Esophagus muscularis mucosa (tissue), 4 donors: ENCODE measurements at regions not wholly inside any gene's neighbourhood (a gene's known extent, or its start where the extent isn't known, plus 50 kb on each side); places are given as distances from the start of the nearest gene placed in this dataset.

Source experiments
- DNase-seq: peaks from one replicate; pipeline ENCODE4 v3.0.0-alpha.2; 2017; ENCODE audit errors: extremely low spot score
- H3K27ac ChIP-seq, 4 donors: fragments of 200-600 bp; sonication (generic); replicated peaks in 1 of 4; 1 replicate in 3 of 4; 2 replicates in 1 of 4; pipeline ENCODE4 v1.5.1; 2016 to 2019; ENCODE audit warnings: mild to moderate bottlenecking in 1 of 4
- H3K27me3 ChIP-seq, 4 donors: fragments of 200-600 bp; sonication (generic); one replicate each; pipeline versions ENCODE4 v1.5.1 to v1.6.0; 2016 to 2019
- H3K36me3 ChIP-seq, 4 donors: fragments of 200-600 bp; sonication (generic); one replicate each; pipeline ENCODE4 v1.5.1; 2016 to 2019
- H3K4me1 ChIP-seq, 4 donors: fragments of 200-600 bp; sonication (generic); one replicate each; pipeline ENCODE4 v1.5.1; 2016 to 2019
- H3K4me3 ChIP-seq, 4 donors: fragments of 200-600 bp; sonication (generic); 1 replicate in 2 of 4; 2 replicates in 2 of 4; pipeline ENCODE4 v1.5.1; 2016 to 2019; ENCODE audit warnings: mild to moderate bottlenecking in 4 of 4, moderate library complexity in 1 of 4
- H3K9me3 ChIP-seq, 4 donors: fragments of 200-600 bp; sonication (generic); 1 replicate in 3 of 4; 2 replicates in 1 of 4; pipeline ENCODE4 v1.5.1; 2016 to 2019
- CTCF ChIP-seq, 3 experiments: fragments of 200-600 bp in 2 of 3; fragments of 450-650 bp in 1 of 3; sonication (generic) in 2 of 3; IDR thresholded peaks; one replicate each; pipeline ENCODE4 v1.5.1; 2017 to 2019; ENCODE audit warnings: antibody characterized with exemption in 3 of 3, mild to moderate bottlenecking in 2 of 3, moderate library complexity in 1 of 3
- EP300 ChIP-seq: sonication (generic); formaldehyde crosslinking; IDR thresholded peaks from one replicate; pipeline ENCODE4 v1.6.1; 2017; ENCODE audit warnings: antibody characterized with exemption
- POLR2A ChIP-seq: fragments of 450-650 bp; IDR thresholded peaks from one replicate; pipeline ENCODE4 v1.6.1; 2017; ENCODE audit warnings: antibody characterized with exemption, moderate library complexity, mild to moderate bottlenecking, low read depth
- POLR2AphosphoS5 ChIP-seq, 2 donors: sonication (generic); formaldehyde crosslinking; IDR thresholded peaks; one replicate each; pipeline ENCODE4 v1.6.1; 2017; ENCODE audit warnings: antibody characterized with exemption in 2 of 2
- WGBS: methylation state at CpG from one replicate; pipeline ENCODE4 v1.1.5; 2018; 5-methylcytosine and 5-hydroxymethylcytosine counted together
- intact Hi-C: fragments of 100-400 bp; cut with DNase I; formaldehyde crosslinking; loops from one replicate; pipeline ENCODE4 v1.15.1; 2023

GRCh38 chr5:118522626-118523025 lies 465.7 kb downstream of the DTWD2 start:
- TF ChIP-seq EP300 (no peak), POLR2AphosphoS5 (IDR thresholded peaks at IDR 0.05) (no peak), POLR2A (no peak), CTCF (IDR thresholded peaks at IDR 0.05) (no peak)
- intact Hi-C loops, result no loop called here
- Histone ChIP-seq H3K27me3 (no peaks in the 10 kb centered on the region), H3K4me1 (peaks cover 0 to 5% (median 0%) of the 10 kb centered on the region in 4 donors), H3K9me3 (no peaks in the 10 kb centered on the region), H3K36me3 (no peaks in the 10 kb centered on the region), H3K27ac (no peak overlapping the region), H3K4me3 (no peak overlapping the region)
- no peak for DNase-seq

GRCh38 chr5:118520771-118521415 lies 467.5 kb downstream of the DTWD2 start:
- Histone ChIP-seq H3K27ac (no peak overlapping the region), H3K9me3 (no peaks in the 10 kb centered on the region), H3K36me3 (no peaks in the 10 kb centered on the region), H3K4me3 (no peak overlapping the region), H3K27me3 (no peaks in the 10 kb centered on the region), H3K4me1 (peaks cover 0 to 5% (median 0%) of the 10 kb centered on the region in 4 donors)
- WGBS, result 73% methylated on average over 3 of the region's 3 CpGs
- intact Hi-C loops, result no loop called here
- no peak for TF ChIP-seq CTCF (IDR thresholded peaks at IDR 0.05)
- TF ChIP-seq POLR2AphosphoS5 (IDR thresholded peaks at IDR 0.05), result no peak
- TF ChIP-seq EP300, result no peak
- no peak for TF ChIP-seq POLR2A
- no peak for DNase-seq

GRCh38 chr5:118519466-118519865 lies 468.9 kb downstream of the DTWD2 start:
- Histone ChIP-seq H3K27ac (no peak overlapping the region), H3K9me3 (no peaks in the 10 kb centered on the region), H3K4me3 (no peak overlapping the region), H3K27me3 (no peaks in the 10 kb centered on the region), H3K4me1 (peaks cover 0 to 5% (median 0%) of the 10 kb centered on the region in 4 donors), H3K36me3 (no peaks in the 10 kb centered on the region)
- intact Hi-C loops, result no loop called here
- 71% methylated on average over 1 of the region's 1 CpG for WGBS
- DNase-seq, result no peak
- TF ChIP-seq CTCF (IDR thresholded peaks at IDR 0.05) (no peak), POLR2AphosphoS5 (IDR thresholded peaks at IDR 0.05) (no peak), EP300 (no peak), POLR2A (no peak)

- TF ChIP-seq CTCF (IDR thresholded peaks at IDR 0.05) (no peak), POLR2A (no peak), EP300 (no peak), POLR2AphosphoS5 (IDR thresholded peaks at IDR 0.05) (no peak)
- Histone ChIP-seq H3K36me3 (no peaks in the 10 kb centered on the region), H3K4me3 (no peak overlapping the region), H3K27me3 (no peaks in the 10 kb centered on the region), H3K9me3 (no peaks in the 10 kb centered on the region), H3K27ac (no peak overlapping the region), H3K4me1 (peaks cover 0 to 5% (median 0%) of the 10 kb centered on the region in 4 donors)
- DNase-seq, result no peak
- intact Hi-C loops, result no loop called here
- 93% methylated on average over 3 of the region's 3 CpGs for WGBS
These were observed 469.6 kb downstream of the DTWD2 start for GRCh38 chr5:118518720-118519119.

GRCh38 chr5:118511846-118512245 lies 476.5 kb downstream of the DTWD2 start:
- no peak for DNase-seq
- TF ChIP-seq POLR2AphosphoS5 (IDR thresholded peaks at IDR 0.05), result no peak
- TF ChIP-seq EP300, result no peak
- intact Hi-C loops, result no loop called here
- Histone ChIP-seq H3K4me1 (no peaks in the 10 kb centered on the region), H3K4me3 (no peak overlapping the region), H3K9me3 (no peaks in the 10 kb centered on the region), H3K36me3 (peaks cover 0 to 7% (median 0%) of the 10 kb centered on the region in 4 donors), H3K27ac (no peak overlapping the region), H3K27me3 (no peaks in the 10 kb centered on the region)
- WGBS, result 100% methylated on average over 1 of the region's 1 CpG
